Kidney (tissue), 13 donors: ENCODE measurements at regions not wholly inside any gene's neighbourhood (a gene's known extent, or its start where the extent isn't known, plus 50 kb on each side); places are given as distances from the start of the nearest gene placed in this dataset.

ENCODE experiments used
- DNase-seq, 5 donors: peaks; one replicate each; pipeline ENCODE4 v3.0.0-alpha.2; 2013 to 2020
- FAIRE-seq: peaks from 2 replicates; lab custom pipeline; 2012; peaks lifted over from hg19 to GRCh38; lab: Jason Lieb, UNC
- H3K27ac ChIP-seq, 2 donors: one replicate each; pipeline ENCODE4 v1.7.0; 2013; ENCODE audit warnings: low read depth in 2 of 2, low read length in 2 of 2, inconsistent platforms in 1 of 2
- H3K27me3 ChIP-seq: one replicate; pipeline ENCODE4 v1.7.1; 2013; ENCODE audit warnings: low read length, inconsistent platforms; ENCODE audit not compliant: control insufficient read depth, insufficient read depth
- H3K36me3 ChIP-seq, 3 donors: one replicate each; pipeline versions ENCODE4 v1.7.0 to v1.7.1; 2013; ENCODE audit warnings: low read length in 3 of 3, control low read depth in 1 of 3, inconsistent platforms in 1 of 3; ENCODE audit not compliant: insufficient read depth in 3 of 3, control insufficient read depth in 2 of 3
- H3K4me1 ChIP-seq, 3 donors: one replicate each; pipeline versions ENCODE4 v1.7.0 to v1.7.1; 2013; ENCODE audit warnings: low read length in 3 of 3, inconsistent platforms in 1 of 3, low read depth in 1 of 3; ENCODE audit not compliant: control insufficient read depth in 2 of 3, insufficient read depth in 2 of 3
- H3K4me3 ChIP-seq, 3 donors: one replicate each; pipeline versions ENCODE4 v1.7.0 to v1.8.1; 2013; ENCODE audit warnings: low read length in 3 of 3, control low read depth in 1 of 3, inconsistent platforms in 1 of 3
- H3K9ac ChIP-seq, 3 donors: one replicate each; pipeline versions ENCODE4 v1.7.0 to v1.7.1; 2013; ENCODE audit warnings: low read length in 3 of 3, control low read depth in 1 of 3, inconsistent platforms in 1 of 3
- H3K9me3 ChIP-seq, 3 donors: one replicate each; pipeline versions ENCODE4 v1.7.0 to v1.7.1; 2013; ENCODE audit warnings: low read length in 3 of 3, control low read depth in 1 of 3, inconsistent platforms in 1 of 3; ENCODE audit not compliant: control insufficient read depth in 2 of 3, insufficient read depth in 1 of 3
- intact Hi-C: fragments of 100-400 bp; cut with DNase I; formaldehyde crosslinking; loops from one replicate; pipeline ENCODE4 v1.11.1; 2022
- TF ChIP-seq, protein P1 (sequence below): IDR thresholded peaks from 3 replicates; pipeline ENCODE4 v1.5.1; 2012; ENCODE audit warnings: mild to moderate bottlenecking, moderate library complexity, borderline replicate concordance; ENCODE audit not compliant: insufficient read depth; ENCODE audit errors: extremely low read depth
- donor health status: control.
- donor health status: control.
- donor health status: control.
- donor health status: control.
- donor health status: control.
- donor health status: DM: yes; HTN: yes; CAD: no.
- donor health status: Normal renal cell carcinoma (clear cell type).

- no peaks in the 10 kb centered on the region for H3K27me3 ChIP-seq
- H3K27ac ChIP-seq, result no peak overlapping the region
- no peaks in the 10 kb centered on the region for H3K9me3 ChIP-seq
- H3K4me1 ChIP-seq, result no peaks in the 10 kb centered on the region
- no peak overlapping the region for H3K4me3 ChIP-seq
- no peak overlapping the region for H3K9ac ChIP-seq
- H3K36me3 ChIP-seq, result no peaks in the 10 kb centered on the region
- DNase-seq, result no peak
- TF ChIP-seq, protein P1, sequence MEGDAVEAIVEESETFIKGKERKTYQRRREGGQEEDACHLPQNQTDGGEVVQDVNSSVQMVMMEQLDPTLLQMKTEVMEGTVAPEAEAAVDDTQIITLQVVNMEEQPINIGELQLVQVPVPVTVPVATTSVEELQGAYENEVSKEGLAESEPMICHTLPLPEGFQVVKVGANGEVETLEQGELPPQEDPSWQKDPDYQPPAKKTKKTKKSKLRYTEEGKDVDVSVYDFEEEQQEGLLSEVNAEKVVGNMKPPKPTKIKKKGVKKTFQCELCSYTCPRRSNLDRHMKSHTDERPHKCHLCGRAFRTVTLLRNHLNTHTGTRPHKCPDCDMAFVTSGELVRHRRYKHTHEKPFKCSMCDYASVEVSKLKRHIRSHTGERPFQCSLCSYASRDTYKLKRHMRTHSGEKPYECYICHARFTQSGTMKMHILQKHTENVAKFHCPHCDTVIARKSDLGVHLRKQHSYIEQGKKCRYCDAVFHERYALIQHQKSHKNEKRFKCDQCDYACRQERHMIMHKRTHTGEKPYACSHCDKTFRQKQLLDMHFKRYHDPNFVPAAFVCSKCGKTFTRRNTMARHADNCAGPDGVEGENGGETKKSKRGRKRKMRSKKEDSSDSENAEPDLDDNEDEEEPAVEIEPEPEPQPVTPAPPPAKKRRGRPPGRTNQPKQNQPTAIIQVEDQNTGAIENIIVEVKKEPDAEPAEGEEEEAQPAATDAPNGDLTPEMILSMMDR, result no peak
- intact Hi-C loops, result no loop called here
- no peak for FAIRE-seq
These were observed 57.8 kb upstream of the CPOX start for GRCh38 chr3:98650971-98651779.

GRCh38 chr3:98651780-98652077, 58.3 kb upstream of the CPOX start:
- Histone ChIP-seq H3K27me3 (no peaks in the 10 kb centered on the region), H3K4me1 (no peaks in the 10 kb centered on the region)

DNA sequence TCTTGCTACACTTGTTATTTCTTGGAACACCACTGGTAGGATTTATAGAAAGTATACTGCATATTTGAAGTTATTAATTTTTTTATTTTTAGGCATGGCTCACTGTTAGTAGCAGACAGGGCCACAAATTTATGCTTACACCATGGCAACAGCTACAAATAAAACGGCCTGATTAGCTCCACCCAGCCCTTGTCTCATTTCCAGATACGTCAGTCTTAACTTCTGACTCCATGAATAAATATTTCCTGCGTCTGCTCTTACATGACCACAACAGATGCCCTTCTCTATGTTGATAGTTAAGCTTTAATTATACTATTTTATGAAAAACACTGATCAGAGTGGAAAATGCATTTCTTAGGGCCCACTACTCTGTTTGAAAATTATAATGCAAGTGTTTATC, 62.3 kb upstream of the CPOX start:
- FAIRE-seq (no peak), DNase-seq (peak in 1 of 5 donors; percentile 7)
- H3K27me3 ChIP-seq, result no peaks in the 10 kb centered on the region
- H3K9ac ChIP-seq, result no peak overlapping the region
- H3K4me1 ChIP-seq, result no peaks in the 10 kb centered on the region
- intact Hi-C loops, result no loop called here
- TF ChIP-seq, protein P1, result no peak
- no peak overlapping the region for H3K4me3 ChIP-seq
- no peak overlapping the region for H3K27ac ChIP-seq
- H3K36me3 ChIP-seq, result no peaks in the 10 kb centered on the region
- H3K9me3 ChIP-seq, result no peaks in the 10 kb centered on the region

More at GRCh38 chr3:98651780-98652077, 58.3 kb upstream of the CPOX start:
- no peak overlapping the region for H3K4me3 ChIP-seq
- FAIRE-seq (no peak), DNase-seq (no peak)
- no peak overlapping the region for H3K27ac ChIP-seq
- intact Hi-C loops, result no loop called here
- no peaks in the 10 kb centered on the region for H3K9me3 ChIP-seq
- H3K9ac ChIP-seq, result no peak overlapping the region
- TF ChIP-seq, protein P1, result no peak
- H3K36me3 ChIP-seq, result no peaks in the 10 kb centered on the region
